ENCODE measurements at regions not wholly inside any gene's neighbourhood (a gene's known extent, or its start where the extent isn't known, plus 50 kb on each side); places are given as distances from the start of the nearest gene placed in this dataset.

GRCh38 chr13:33340631-33341030, 55.1 kb upstream of the STARD13 start:
- H3K4me3 Mint-ChIP-seq (ENCODE audit: low read depth) = no peak overlapping the region
- H3K27me3 Mint-ChIP-seq (ENCODE audit: low read depth) = peaks cover 3% of the 10 kb centered on the region
- no peaks in the 10 kb centered on the region for H3K9me3 Mint-ChIP-seq
- no peak for DNase-seq (ENCODE audit: low spot score)
- H3K36me3 Mint-ChIP-seq (ENCODE audit: low read depth) = no peaks in the 10 kb centered on the region
- no peak overlapping the region for H3K27ac Mint-ChIP-seq
- H3K4me1 Mint-ChIP-seq (ENCODE audit: low read depth) = no peaks in the 10 kb centered on the region
- intact Hi-C loops (cut with micrococcal nuclease) = no loop called here

GRCh38 chr13:33341861-33342452, 56.4 kb upstream of the STARD13 start:
- Mint-ChIP-seq H3K4me3 (ENCODE audit: low read depth) (no peak overlapping the region), H3K9me3 (no peaks in the 10 kb centered on the region), H3K27ac (no peak overlapping the region), H3K36me3 (ENCODE audit: low read depth) (no peaks in the 10 kb centered on the region), H3K27me3 (ENCODE audit: low read depth) (peaks cover 3% of the 10 kb centered on the region), H3K4me1 (ENCODE audit: low read depth) (no peaks in the 10 kb centered on the region)
- intact Hi-C loops (cut with micrococcal nuclease) = no loop called here
- DNase-seq (ENCODE audit: low spot score) = no peak

- no peaks in the 10 kb centered on the region for H3K36me3 Mint-ChIP-seq (ENCODE audit: low read depth)
- no peak overlapping the region for H3K27ac Mint-ChIP-seq
- no peaks in the 10 kb centered on the region for H3K9me3 Mint-ChIP-seq
- no peak for DNase-seq (ENCODE audit: low spot score)
- H3K4me3 Mint-ChIP-seq (ENCODE audit: low read depth) = no peak overlapping the region
- H3K27me3 Mint-ChIP-seq (ENCODE audit: low read depth) = peaks cover 19% of the 10 kb centered on the region
- intact Hi-C loops (cut with micrococcal nuclease) = no loop called here
- H3K4me1 Mint-ChIP-seq (ENCODE audit: low read depth) = no peaks in the 10 kb centered on the region
Measured at GRCh38 chr13:33345842-33346241, 60.3 kb upstream of the STARD13 start.

GRCh38 chr13:33347861-33348260, 62.3 kb upstream of the STARD13 start:
- no peak overlapping the region for H3K4me3 Mint-ChIP-seq (ENCODE audit: low read depth)
- no peaks in the 10 kb centered on the region for H3K4me1 Mint-ChIP-seq (ENCODE audit: low read depth)
- H3K27ac Mint-ChIP-seq = no peak overlapping the region
- H3K9me3 Mint-ChIP-seq = no peaks in the 10 kb centered on the region
- intact Hi-C loops (cut with micrococcal nuclease) = no loop called here
- no peak for DNase-seq (ENCODE audit: low spot score)
- H3K27me3 Mint-ChIP-seq (ENCODE audit: low read depth) = peaks cover 39% of the 10 kb centered on the region
- H3K36me3 Mint-ChIP-seq (ENCODE audit: low read depth) = no peaks in the 10 kb centered on the region

- H3K4me1 Mint-ChIP-seq (ENCODE audit: low read depth) = no peaks in the 10 kb centered on the region
- H3K27ac Mint-ChIP-seq = no peak overlapping the region
- H3K27me3 Mint-ChIP-seq (ENCODE audit: low read depth) = peaks cover 44% of the 10 kb centered on the region
- intact Hi-C loops (cut with micrococcal nuclease) = no loop called here
- no peak overlapping the region for H3K4me3 Mint-ChIP-seq (ENCODE audit: low read depth)
- no peaks in the 10 kb centered on the region for H3K36me3 Mint-ChIP-seq (ENCODE audit: low read depth)
- no peaks in the 10 kb centered on the region for H3K9me3 Mint-ChIP-seq
- no peak for DNase-seq (ENCODE audit: low spot score)
Measured at GRCh38 chr13:33348366-33348765, 62.8 kb upstream of the STARD13 start.

GRCh38 chr13:33349288-33349985, 63.9 kb upstream of the STARD13 start:
- H3K9me3 Mint-ChIP-seq = no peaks in the 10 kb centered on the region
- no peak for DNase-seq (ENCODE audit: low spot score)
- no peak overlapping the region for H3K27ac Mint-ChIP-seq
- no peaks in the 10 kb centered on the region for H3K4me1 Mint-ChIP-seq (ENCODE audit: low read depth)
- H3K4me3 Mint-ChIP-seq (ENCODE audit: low read depth) = no peak overlapping the region
- peaks cover 52% of the 10 kb centered on the region for H3K27me3 Mint-ChIP-seq (ENCODE audit: low read depth)
- intact Hi-C loops (cut with micrococcal nuclease) = no loop called here
- no peaks in the 10 kb centered on the region for H3K36me3 Mint-ChIP-seq (ENCODE audit: low read depth)

GRCh38 chr13:33349986-33350826, 64.7 kb upstream of the STARD13 start:
- Mint-ChIP-seq H3K27me3 (ENCODE audit: low read depth) (peaks cover 52% of the 10 kb centered on the region), H3K4me1 (ENCODE audit: low read depth) (no peaks in the 10 kb centered on the region), H3K9me3 (no peaks in the 10 kb centered on the region), H3K4me3 (ENCODE audit: low read depth) (no peak overlapping the region), H3K36me3 (ENCODE audit: low read depth) (no peaks in the 10 kb centered on the region), H3K27ac (no peak overlapping the region)
- intact Hi-C loops (cut with micrococcal nuclease) = no loop called here
- DNase-seq (ENCODE audit: low spot score) = no peak

- Mint-ChIP-seq H3K9me3 (no peaks in the 10 kb centered on the region), H3K4me1 (ENCODE audit: low read depth) (no peaks in the 10 kb centered on the region), H3K4me3 (ENCODE audit: low read depth) (no peak overlapping the region), H3K36me3 (ENCODE audit: low read depth) (no peaks in the 10 kb centered on the region), H3K27me3 (ENCODE audit: low read depth) (peaks cover 56% of the 10 kb centered on the region), H3K27ac (no peak overlapping the region)
- no peak for DNase-seq (ENCODE audit: low spot score)
- intact Hi-C loops (cut with micrococcal nuclease) = no loop called here
Measured at GRCh38 chr13:33351319-33351718, 65.8 kb upstream of the STARD13 start.

GRCh38 chr13:33352041-33352440, 66.5 kb upstream of the STARD13 start:
- peaks cover 56% of the 10 kb centered on the region for H3K27me3 Mint-ChIP-seq (ENCODE audit: low read depth)

GRCh38 chr13:33352526-33352925, 67.0 kb upstream of the STARD13 start:
- Mint-ChIP-seq H3K4me1 (ENCODE audit: low read depth) (no peaks in the 10 kb centered on the region), H3K36me3 (ENCODE audit: low read depth) (no peaks in the 10 kb centered on the region), H3K9me3 (no peaks in the 10 kb centered on the region), H3K27ac (no peak overlapping the region), H3K27me3 (ENCODE audit: low read depth) (peaks cover 56% of the 10 kb centered on the region), H3K4me3 (ENCODE audit: low read depth) (no peak overlapping the region)
- no peak for DNase-seq (ENCODE audit: low spot score)
- intact Hi-C loops (cut with micrococcal nuclease) = no loop called here

More at GRCh38 chr13:33352041-33352440, 66.5 kb upstream of the STARD13 start:
- no peaks in the 10 kb centered on the region for H3K36me3 Mint-ChIP-seq (ENCODE audit: low read depth)
- H3K4me3 Mint-ChIP-seq (ENCODE audit: low read depth) = no peak overlapping the region
- DNase-seq (ENCODE audit: low spot score) = no peak
- intact Hi-C loops (cut with micrococcal nuclease) = no loop called here
- H3K9me3 Mint-ChIP-seq = no peaks in the 10 kb centered on the region
- H3K27ac Mint-ChIP-seq = no peak overlapping the region
- H3K4me1 Mint-ChIP-seq (ENCODE audit: low read depth) = no peaks in the 10 kb centered on the region

- Mint-ChIP-seq H3K4me3 (ENCODE audit: low read depth) (no peak overlapping the region), H3K36me3 (ENCODE audit: low read depth) (no peaks in the 10 kb centered on the region), H3K9me3 (no peaks in the 10 kb centered on the region), H3K27ac (no peak overlapping the region), H3K27me3 (ENCODE audit: low read depth) (peaks cover 56% of the 10 kb centered on the region), H3K4me1 (ENCODE audit: low read depth) (no peaks in the 10 kb centered on the region)
- intact Hi-C loops (cut with micrococcal nuclease) = no loop called here
- no peak for DNase-seq (ENCODE audit: low spot score)
Measured at GRCh38 chr13:33353210-33353609, 67.7 kb upstream of the STARD13 start.

- H3K36me3 Mint-ChIP-seq (ENCODE audit: low read depth) = no peaks in the 10 kb centered on the region
- H3K4me1 Mint-ChIP-seq (ENCODE audit: low read depth) = no peaks in the 10 kb centered on the region
- intact Hi-C loops (cut with micrococcal nuclease) = no loop called here
- H3K4me3 Mint-ChIP-seq (ENCODE audit: low read depth) = no peak overlapping the region
- peaks cover 52% of the 10 kb centered on the region for H3K27me3 Mint-ChIP-seq (ENCODE audit: low read depth)
- no peak overlapping the region for H3K27ac Mint-ChIP-seq
- no peak for DNase-seq (ENCODE audit: low spot score)
- no peaks in the 10 kb centered on the region for H3K9me3 Mint-ChIP-seq
Measured at GRCh38 chr13:33353646-33354045, 68.1 kb upstream of the STARD13 start.

All from activated T-helper 2 cell treated with anti-CD3 and anti-CD28 coated beads, Interferon-gamma antibody, Interleukin-2, Interleukin-4, amounts not matched to agents 10 μg/mL and 5 μg/mL and 100 μg/mL, durations not matched to agents 14 hours and 24 hours and 36 hours (primary cell).